Posterior vena cava (tissue), 2 donors: ENCODE measurements at regions not wholly inside any gene's neighbourhood (a gene's known extent, or its start where the extent isn't known, plus 50 kb on each side); places are given as distances from the start of the nearest gene placed in this dataset.

Experiments
- DNase-seq: peaks from one replicate; pipeline ENCODE4 v3.0.0-alpha.2; 2020; ENCODE audit warnings: low spot score
- intact Hi-C, 2 donors: fragments of 100-400 bp; cut with DNase I; formaldehyde crosslinking; loops; one replicate each; pipeline versions ENCODE4 v1.14.1 to v1.14.2; 2022 to 2023
- donor health status: DM: yes; HTN: yes; CAD: no.
- donor health status: DM: yes; HTN: yes; CAD: no.

- intact Hi-C loops: no loop called here
- DNase-seq: no peak
These were observed 181.3 kb downstream of the CCDC59 start for GRCh38 chr12:82176761-82177490.

- intact Hi-C loops: no loop called here
- no peak for DNase-seq
These were observed 182.2 kb downstream of the CCDC59 start for GRCh38 chr12:82176026-82176425.

GRCh38 chr12:82174936-82175335, 183.3 kb downstream of the CCDC59 start:
- intact Hi-C loops: no loop called here
- DNase-seq: no peak

GRCh38 chr12:82174383-82174782, 183.8 kb downstream of the CCDC59 start:
- DNase-seq: no peak
- intact Hi-C loops: no loop called here

- intact Hi-C loops: no loop called here
- DNase-seq: no peak
These were observed 209.1 kb downstream of the CCDC59 start for GRCh38 chr12:82149045-82149444.

GRCh38 chr12:82146740-82147139, 211.4 kb downstream of the CCDC59 start:
- peak; percentile 63 for DNase-seq
- intact Hi-C loops: no loop called here

- intact Hi-C loops: no loop called here
- no peak for DNase-seq
These were observed 213.7 kb downstream of the CCDC59 start for GRCh38 chr12:82144505-82144904.

- intact Hi-C loops: no loop called here
These were observed 225.8 kb downstream of the CCDC59 start for GRCh38 chr12:82132390-82132789.

GRCh38 chr12:82130762-82131161, 227.4 kb downstream of the CCDC59 start:
- no peak for DNase-seq
- intact Hi-C loops: no loop called here

More at GRCh38 chr12:82132390-82132789, 225.8 kb downstream of the CCDC59 start:
- DNase-seq: no peak

GRCh38 chr12:82124711-82125380, 233.3 kb downstream of the CCDC59 start:
- DNase-seq: no peak
- intact Hi-C loops: no loop called here

- no peak for DNase-seq
- intact Hi-C loops: no loop called here
These were observed 236.6 kb downstream of the CCDC59 start for GRCh38 chr12:82121545-82121944.

GRCh38 chr12:82120901-82121300, 237.3 kb downstream of the CCDC59 start:
- DNase-seq: peak; percentile 66
- intact Hi-C loops: no loop called here

GRCh38 chr12:82109243-82109642, 248.9 kb downstream of the CCDC59 start:
- no peak for DNase-seq
- intact Hi-C loops: no loop called here

GRCh38 chr12:82108615-82109014, 249.6 kb downstream of the CCDC59 start:
- no peak for DNase-seq
- intact Hi-C loops: no loop called here

GRCh38 chr12:82099216-82099615, 259.0 kb downstream of the CCDC59 start:
- intact Hi-C loops: no loop called here

GRCh38 chr12:82097877-82098276, 260.3 kb downstream of the CCDC59 start:
- peak; percentile 15 for DNase-seq
- intact Hi-C loops: no loop called here

More at GRCh38 chr12:82099216-82099615, 259.0 kb downstream of the CCDC59 start:
- no peak for DNase-seq

- intact Hi-C loops: no loop called here
These were observed 260.7 kb downstream of the CCDC59 start for GRCh38 chr12:82097438-82097837.

GRCh38 chr12:82090165-82090564, 268.0 kb downstream of the CCDC59 start:
- intact Hi-C loops: no loop called here
- no peak for DNase-seq

More at GRCh38 chr12:82097438-82097837, 260.7 kb downstream of the CCDC59 start:
- peak; percentile 45 for DNase-seq

- no peak for DNase-seq
- intact Hi-C loops: no loop called here
These were observed 268.6 kb downstream of the CCDC59 start for GRCh38 chr12:82089369-82090121.

- no peak for DNase-seq
- intact Hi-C loops: no loop called here
These were observed 275.7 kb downstream of the CCDC59 start for GRCh38 chr12:82082501-82082900.
